Caki2 (cell line): ENCODE measurements at regions not wholly inside any gene's neighbourhood (a gene's known extent, or its start where the extent isn't known, plus 50 kb on each side); places are given as distances from the start of the nearest gene placed in this dataset.
"Not testable (repeated sequence)": the region's sequence is repeated elsewhere in the genome, so short reads cannot be mapped to it uniquely, and the experiment has no call there.

ENCODE experiments used
- DNase-seq: peaks from one replicate; pipeline ENCODE4 v3.0.0-alpha.2; 2015; ENCODE audit warnings: low read depth
- in situ Hi-C: cut with HindIII; loops from 2 replicates; pipeline ENCODE4 v1.10.0; 2016; ENCODE audit warnings: low sequenced_read_pairs, low pct_unique_long_range_greater_than_20kb, mixed read lengths

- in situ Hi-C loops = no loop called here
- no peak for DNase-seq
Measured at GRCh38 chr7:13563257-13563656, 426.2 kb downstream of the ETV1 start.

GRCh38 chr7:13563680-13564079, 425.8 kb downstream of the ETV1 start:
- no peak for DNase-seq

GRCh38 chr7:13577566-13578145, 411.8 kb downstream of the ETV1 start:
- no peak for DNase-seq
- in situ Hi-C loops = no loop called here

More at GRCh38 chr7:13563680-13564079, 425.8 kb downstream of the ETV1 start:
- in situ Hi-C loops = no loop called here

- in situ Hi-C loops = no loop called here
- no peak for DNase-seq
Measured at GRCh38 chr7:13578294-13578693, 411.2 kb downstream of the ETV1 start.

GRCh38 chr7:13581097-13581496, 408.4 kb downstream of the ETV1 start:
- in situ Hi-C loops = no loop called here
- DNase-seq = no peak

- DNase-seq = no peak
- in situ Hi-C loops = no loop called here
Measured at GRCh38 chr7:13593854-13594253, 395.6 kb downstream of the ETV1 start.

- DNase-seq = no peak
- in situ Hi-C loops = no loop called here
Measured at GRCh38 chr7:13602036-13602435, 387.4 kb downstream of the ETV1 start.

- DNase-seq = no peak
- in situ Hi-C loops = no loop called here
Measured at GRCh38 chr7:13603016-13603415, 386.4 kb downstream of the ETV1 start.

- DNase-seq = peak; percentile 39
- in situ Hi-C loops = no loop called here
Measured at GRCh38 chr7:13603661-13604060, 385.8 kb downstream of the ETV1 start.

GRCh38 chr7:13604178-13604577, 385.3 kb downstream of the ETV1 start:
- in situ Hi-C loops = no loop called here
- no peak for DNase-seq

GRCh38 chr7:13610372-13610771, 379.1 kb downstream of the ETV1 start:
- in situ Hi-C loops = no loop called here
- no peak for DNase-seq

GRCh38 chr7:13615679-13616078, 373.8 kb downstream of the ETV1 start:
- DNase-seq = no peak
- in situ Hi-C loops = no loop called here

GRCh38 chr7:13627455-13627854, 362.0 kb downstream of the ETV1 start:
- DNase-seq = no peak
- in situ Hi-C loops = no loop called here

GRCh38 chr7:13628239-13629001, 361.0 kb downstream of the ETV1 start:
- in situ Hi-C loops = no loop called here
- DNase-seq = peak; percentile 18

- DNase-seq, in situ Hi-C loops: not testable (repeated sequence)
Measured at GRCh38 chr7:13631207-13632049, 358.0 kb downstream of the ETV1 start.

- no peak for DNase-seq
- in situ Hi-C loops = no loop called here
Measured at GRCh38 chr7:13633857-13634256, 355.6 kb downstream of the ETV1 start.

- DNase-seq = no peak
- in situ Hi-C loops = no loop called here
Measured at GRCh38 chr7:13639396-13639795, 350.1 kb downstream of the ETV1 start.

GRCh38 chr7:13641714-13642113, 347.8 kb downstream of the ETV1 start:
- in situ Hi-C loops = no loop called here
- no peak for DNase-seq

- no peak for DNase-seq
- in situ Hi-C loops = no loop called here
Measured at GRCh38 chr7:13651167-13651566, 338.3 kb downstream of the ETV1 start.
